H1 (cell line): ENCODE measurements at regions not wholly inside any gene's neighbourhood (a gene's known extent, or its start where the extent isn't known, plus 50 kb on each side); places are given as distances from the start of the nearest gene placed in this dataset.
A peak's percentile ranks its signal among the peaks of the same experiment; 100 is the strongest.

ENCODE experiments used
- CTCF ChIA-PET: fragments of 300-600 bp; sonication (Branson Sonifier 250); formaldehyde crosslinking; loops from one replicate; lab custom pipeline; 2021; ENCODE audit not compliant: partially characterized antibody; lab: Charles Lee
- POLR2A ChIA-PET: fragments of 300-600 bp; sonication (Branson Sonifier 250); formaldehyde crosslinking; loops from one replicate; lab custom pipeline; 2021; ENCODE audit warnings: inconsistent platforms; ENCODE audit not compliant: partially characterized antibody; lab: Charles Lee
- DNase-seq, 2 experiments: peaks; one replicate each; pipeline versions ENCODE4 v3.0.0 to v3.0.0-alpha.2; 2010 to 2022; ENCODE audit warnings: low spot score in 2 of 2, low read depth in 1 of 2, mixed read lengths in 1 of 2
- FAIRE-seq: peaks from 2 replicates; lab custom pipeline; 2011; peaks lifted over from hg19 to GRCh38; lab: Jason Lieb, UNC
- H2AFZ ChIP-seq: 2 replicates; pipeline ENCODE4 v1.8.1; 2012; ENCODE audit warnings: low read length, inconsistent platforms
- H2AK5ac ChIP-seq: 2 replicates; pipeline ENCODE4 v1.6.1; 2013; ENCODE audit warnings: low read depth, low read length
- H2BK120ac ChIP-seq: replicated peaks from 2 replicates; pipeline ENCODE3; 2013; ENCODE audit warnings: low read depth, low read length, inconsistent platforms
- H2BK12ac ChIP-seq: 2 replicates; pipeline ENCODE4 v1.6.1; 2013; ENCODE audit warnings: low read depth, low read length
- H2BK15ac ChIP-seq: 2 replicates; pipeline ENCODE4 v1.6.1; 2013; ENCODE audit warnings: low read length
- H2BK20ac ChIP-seq: 2 replicates; pipeline ENCODE4 v1.6.1; 2013; ENCODE audit warnings: low read length
- H2BK5ac ChIP-seq: 2 replicates; pipeline ENCODE4 v1.6.1; 2013; ENCODE audit warnings: low read depth, low read length
- H3K14ac ChIP-seq: 2 replicates; pipeline ENCODE4 v1.6.1; 2013; ENCODE audit warnings: inconsistent platforms; ENCODE audit not compliant: insufficient read length
- H3K18ac ChIP-seq: 2 replicates; pipeline ENCODE4 v1.6.1; 2013; ENCODE audit warnings: low read length; ENCODE audit errors: extremely low read depth
- H3K23ac ChIP-seq: 2 replicates; pipeline ENCODE4 v1.6.1; 2013; ENCODE audit warnings: inconsistent platforms; ENCODE audit not compliant: insufficient read length
- H3K23me2 ChIP-seq: 2 replicates; pipeline ENCODE4 v1.6.1; 2013; ENCODE audit warnings: low read depth, low read length
- H3K27ac ChIP-seq: 2 replicates; pipeline ENCODE4 v1.6.1; 2011; ENCODE audit warnings: low read depth, low read length, inconsistent platforms
- H3K27me3 ChIP-seq, 4 experiments: replicated peaks in 1 of 4; 1 replicate in 1 of 4; 2 replicates in 3 of 4; pipeline versions ENCODE4 v1.6.1 to v1.8.1; 2011 to 2013; ENCODE audit warnings: low read length in 3 of 4, mild to moderate bottlenecking in 3 of 4, inconsistent platforms in 2 of 4, mixed read lengths in 2 of 4, moderate library complexity in 1 of 4; ENCODE audit not compliant: control insufficient read depth in 3 of 4, insufficient read depth in 3 of 4; ENCODE audit errors: extremely low read depth in 1 of 4
- H3K36me3 ChIP-seq, 4 experiments: 2 replicates each; pipeline versions ENCODE4 v1.6.1 to v1.8.1; 2011 to 2013; ENCODE audit warnings: mild to moderate bottlenecking in 4 of 4, low read length in 3 of 4, moderate library complexity in 2 of 4, control low read depth in 1 of 4, inconsistent platforms in 1 of 4; ENCODE audit not compliant: insufficient read depth in 4 of 4, control insufficient read depth in 2 of 4
- H3K4ac ChIP-seq: replicated peaks from 2 replicates; pipeline ENCODE3; 2013; ENCODE audit warnings: low read length, low read depth, mixed read lengths, inconsistent platforms; ENCODE audit not compliant: insufficient read length
- H3K4me1 ChIP-seq, 4 experiments: replicated peaks in 1 of 4; 1 replicate in 1 of 4; 2 replicates in 3 of 4; pipeline versions ENCODE4 v1.6.1 to v1.8.1; 2011 to 2013; ENCODE audit warnings: low read length in 3 of 4, inconsistent platforms in 2 of 4, mixed read lengths in 1 of 4; ENCODE audit not compliant: insufficient read depth in 4 of 4, control insufficient read depth in 3 of 4
- H3K4me2 ChIP-seq, 2 experiments: 2 replicates each; pipeline versions ENCODE4 v1.6.1 to v1.8.1; 2011 to 2013; ENCODE audit warnings: low read depth in 2 of 2, low read length in 2 of 2, control low read depth in 1 of 2, inconsistent platforms in 1 of 2, mild to moderate bottlenecking in 1 of 2; ENCODE audit not compliant: insufficient read depth in 1 of 2
- H3K4me3 ChIP-seq, 4 experiments: fragments of 200-600, 300-600 bp in 1 of 4; sonication (generic), shearing (Covaris generic), sonication (Bioruptor Twin) in 1 of 4; 2 replicates each; pipeline versions ENCODE4 v1.5.1 to v1.8.1; 2011 to 2016; ENCODE audit warnings: low read length in 4 of 4, low read depth in 3 of 4, control low read depth in 2 of 4, inconsistent platforms in 2 of 4, mild to moderate bottlenecking in 2 of 4, mixed read lengths in 1 of 4, moderate library complexity in 1 of 4; ENCODE audit not compliant: insufficient read depth in 2 of 4; ENCODE audit errors: extremely low read depth in 1 of 4
- H3K56ac ChIP-seq: replicated peaks from 2 replicates; pipeline ENCODE3; 2013; ENCODE audit warnings: low read depth, mild to moderate bottlenecking, mixed read lengths, low read length, inconsistent platforms; ENCODE audit not compliant: insufficient read length
- H3K79me1 ChIP-seq: 2 replicates; pipeline ENCODE4 v1.6.1; 2013; ENCODE audit warnings: low read depth, low read length, control low read depth
- H3K79me2 ChIP-seq, 2 experiments: 2 replicates each; pipeline versions ENCODE4 v1.6.1 to v1.8.1; 2012 to 2013; ENCODE audit warnings: low read length in 2 of 2, mild to moderate bottlenecking in 2 of 2, inconsistent platforms in 1 of 2; ENCODE audit not compliant: insufficient read depth in 2 of 2, control insufficient read depth in 1 of 2
- H3K9ac ChIP-seq, 4 experiments: replicated peaks in 1 of 4; 1 replicate in 1 of 4; 2 replicates in 3 of 4; pipeline versions ENCODE4 v1.6.1 to v1.8.1; 2011 to 2013; ENCODE audit warnings: low read depth in 3 of 4, low read length in 3 of 4, control low read depth in 2 of 4, mild to moderate bottlenecking in 2 of 4, moderate library complexity in 2 of 4, inconsistent platforms in 1 of 4; ENCODE audit errors: extremely low read depth in 1 of 4
- H3K9me3 ChIP-seq, 2 experiments: 2 replicates each; pipeline versions ENCODE4 v1.6.1 to v1.8.1; 2012 to 2013; ENCODE audit warnings: mild to moderate bottlenecking in 2 of 2, moderate library complexity in 2 of 2, control low read depth in 1 of 2, inconsistent platforms in 1 of 2, low read depth in 1 of 2, low read length in 1 of 2, mixed read lengths in 1 of 2; ENCODE audit not compliant: insufficient read depth in 2 of 2
- H4K20me1 ChIP-seq, 2 experiments: replicated peaks in 1 of 2; 2 replicates each; pipeline versions ENCODE3 to v1.8.1; 2011 to 2013; ENCODE audit warnings: inconsistent platforms in 2 of 2, low read length in 2 of 2, mild to moderate bottlenecking in 1 of 2; ENCODE audit not compliant: insufficient read depth in 2 of 2, control insufficient read depth in 1 of 2
- H4K5ac ChIP-seq: 2 replicates; pipeline ENCODE4 v1.6.1; 2013; ENCODE audit warnings: low read length, low read depth, mixed read lengths, inconsistent platforms; ENCODE audit not compliant: insufficient read length
- H4K8ac ChIP-seq: 2 replicates; pipeline ENCODE4 v1.8.0; 2013; ENCODE audit warnings: mild to moderate bottlenecking, moderate library complexity, low read length, inconsistent platforms; ENCODE audit not compliant: insufficient read depth; ENCODE audit errors: extremely low read depth
- H4K91ac ChIP-seq: replicated peaks from 2 replicates; pipeline ENCODE3; 2013; ENCODE audit warnings: low read length, mixed read lengths, inconsistent platforms; ENCODE audit not compliant: insufficient read length
- KDM1A ChIP-seq: fragments of 200-600, 300-600 bp; sonication (generic); IDR thresholded peaks from 2 replicates; pipeline ENCODE4 v1.7.1; 2016; ENCODE audit warnings: mild to moderate bottlenecking, low read length, borderline replicate concordance
- TEAD4 ChIP-seq: IDR thresholded peaks from 2 replicates; pipeline ENCODE4 v1.6.1; 2012; ENCODE audit warnings: low read depth, low read length, inconsistent platforms, mixed read lengths
- WGBS, 2 experiments: shearing (Covaris generic) in 1 of 2; methylation state at CpG; one replicate each; pipeline versions ENCODE4 v1.1.6 to v1.1.7; 2013 to 2015; ENCODE audit warnings: low lambda C conversion rate in 2 of 2, mixed read lengths in 2 of 2, inconsistent platforms in 1 of 2, low coverage in 1 of 2, missing lambda C conversion rate in 1 of 2; ENCODE audit not compliant: insufficient replicate concordance in 2 of 2, insufficient coverage in 1 of 2, insufficient read length in 1 of 2; ENCODE audit errors: extremely low coverage in 1 of 2, missing lambda C conversion rate in 1 of 2; 5-methylcytosine and 5-hydroxymethylcytosine counted together

GRCh38 chr3:44117239-44117638, 124.4 kb upstream of the TOPAZ1 start:
- Histone ChIP-seq H3K4me3 (no peak overlapping the region), H4K91ac (no peak overlapping the region), H4K8ac (no peak overlapping the region), H3K27me3 (no peaks in the 10 kb centered on the region; a peak in 1 of 7 replicates), H3K18ac (no peak overlapping the region), H2AFZ (no peak overlapping the region), H4K5ac (no peak overlapping the region), H3K9me3 (no peaks in the 10 kb centered on the region), H3K4me2 (no peak overlapping the region), H3K4me1 (peaks cover 2 to 7% (median 3%) of the 10 kb centered on the region in 4 experiments; a peak in 5 of 7 replicates), H3K4ac (no peak overlapping the region), H3K79me2 (no peaks in the 10 kb centered on the region), H2AK5ac (no peak overlapping the region), H3K9ac (no peak overlapping the region), H2BK20ac (no peak overlapping the region), H2BK5ac (no peak overlapping the region), H3K27ac (no peak overlapping the region), H3K79me1 (no peaks in the 10 kb centered on the region), H3K23me2 (no peaks in the 10 kb centered on the region), H4K20me1 (no peaks in the 10 kb centered on the region), H3K56ac (no peak overlapping the region), H2BK12ac (no peak overlapping the region), H3K23ac (no peak overlapping the region), H3K36me3 (no peaks in the 10 kb centered on the region; a peak in 1 of 8 replicates), H2BK120ac (no peak overlapping the region), H2BK15ac (no peak overlapping the region), H3K14ac (no peak overlapping the region)
- CTCF ChIA-PET = interaction anchor here (0.8 kb wide), 1 partner anchor 38 kb away, joined by 3 read pairs; no protein-coding TSS in a partner anchor
- WGBS, 2 experiments = 91% methylated on average over 2 of the region's 2 CpGs; no CpG with 5 or more reads in 1 of the 2 experiments
- POLR2A ChIA-PET = interaction anchor here (0.7 to 1.1 kb wide), 2 partner anchors 9 to 121 kb away, joined by 3 read pairs; no protein-coding TSS in a partner anchor
- DNase-seq (no peak), FAIRE-seq (no peak)
- peak; percentile 90 for TF ChIP-seq TEAD4
- no peak for TF ChIP-seq KDM1A
